HG03565 (cell line): ENCODE measurements at regions not wholly inside any gene's neighbourhood (a gene's known extent, or its start where the extent isn't known, plus 50 kb on each side); places are given as distances from the start of the nearest gene placed in this dataset.
"Not testable (repeated sequence)": the region's sequence is repeated elsewhere in the genome, so short reads cannot be mapped to it uniquely, and the experiment has no call there.

Source experiments
- ATAC-seq: cut with Tn5 transposase; IDR thresholded peaks from one replicate; pipeline ENCODE4 v1.9.1; 2021; ENCODE audit warnings: mild to moderate bottlenecking, moderate library complexity; ENCODE audit not compliant: unreplicated experiment

- ATAC-seq, result no peak
These were observed 89.3 kb downstream of the MRPL14 start for GRCh38 chr6:44037847-44038542.

GRCh38 chr6:44037276-44037675 lies 90.0 kb downstream of the MRPL14 start:
- not testable (repeated sequence) for ATAC-seq

GRCh38 chr6:44036699-44037101 lies 90.6 kb downstream of the MRPL14 start:
- ATAC-seq, result no peak

- no peak for ATAC-seq
These were observed 91.1 kb downstream of the MRPL14 start for GRCh38 chr6:44036196-44036595.

- no peak for ATAC-seq
These were observed 91.6 kb downstream of the MRPL14 start for GRCh38 chr6:44035621-44036020.

GRCh38 chr6:44034931-44035345 lies 92.3 kb downstream of the MRPL14 start:
- no peak for ATAC-seq

- no peak for ATAC-seq
These were observed 92.8 kb downstream of the MRPL14 start for GRCh38 chr6:44034391-44034861.

- no peak for ATAC-seq
These were observed 96.3 kb downstream of the MRPL14 start for GRCh38 chr6:44030812-44031454.

- no peak for ATAC-seq
These were observed 97.6 kb downstream of the MRPL14 start for GRCh38 chr6:44029444-44030185.

GRCh38 chr6:44028789-44029310 lies 98.4 kb downstream of the MRPL14 start:
- ATAC-seq, result no peak

GRCh38 chr6:44025226-44025625 lies 102.0 kb downstream of the MRPL14 start:
- no peak for ATAC-seq

GRCh38 chr6:44024574-44025219 lies 102.6 kb downstream of the MRPL14 start:
- no peak for ATAC-seq

- no peak for ATAC-seq
These were observed 103.4 kb downstream of the MRPL14 start for GRCh38 chr6:44023586-44024454.

GRCh38 chr6:44022671-44023352 lies 104.4 kb downstream of the MRPL14 start:
- no peak for ATAC-seq

- no peak for ATAC-seq
These were observed 105.0 kb downstream of the MRPL14 start for GRCh38 chr6:44022296-44022661.

GRCh38 chr6:44021589-44022295 lies 105.5 kb downstream of the MRPL14 start:
- no peak for ATAC-seq

- no peak for ATAC-seq
These were observed 106.4 kb downstream of the MRPL14 start for GRCh38 chr6:44020664-44021425.

- no peak for ATAC-seq
These were observed 107.1 kb downstream of the MRPL14 start for GRCh38 chr6:44020148-44020547.
